Stimulated activated CD8-positive, alpha-beta memory T cell treated with anti-CD3 and anti-CD28 coated beads, Interleukin-4, amount 100 ng/mL, for 4 hours (primary cell): ENCODE measurements at regions not wholly inside any gene's neighbourhood (a gene's known extent, or its start where the extent isn't known, plus 50 kb on each side); places are given as distances from the start of the nearest gene placed in this dataset.

Experiments used
- DNase-seq, 2 donors: peaks; one replicate each; pipeline ENCODE4 v3.0.0-alpha.2; 2020; ENCODE audit warnings: low read depth in 2 of 2, low spot score in 1 of 2

GRCh38 chr9:7957803-7958202 lies 158.2 kb upstream of the DMAC1 start:
- DNase-seq = no peak

- DNase-seq = no peak
Measured at GRCh38 chr9:7947577-7947976, 148.0 kb upstream of the DMAC1 start.

GRCh38 chr9:7946458-7946857 lies 146.9 kb upstream of the DMAC1 start:
- DNase-seq = no peak

GRCh38 chr9:7944572-7944971 lies 145.0 kb upstream of the DMAC1 start:
- DNase-seq = no peak

- DNase-seq = no peak
Measured at GRCh38 chr9:7937761-7938491, 138.3 kb upstream of the DMAC1 start.

- no peak for DNase-seq
Measured at GRCh38 chr9:7936996-7937395, 137.4 kb upstream of the DMAC1 start.

- DNase-seq = no peak
Measured at GRCh38 chr9:7936163-7936562, 136.6 kb upstream of the DMAC1 start.

- DNase-seq = no peak
Measured at GRCh38 chr9:7935681-7936080, 136.1 kb upstream of the DMAC1 start.

GRCh38 chr9:7932767-7933166 lies 133.2 kb upstream of the DMAC1 start:
- no peak for DNase-seq

- no peak for DNase-seq
Measured at GRCh38 chr9:7930613-7931012, 131.0 kb upstream of the DMAC1 start.

GRCh38 chr9:7921545-7922197 lies 122.1 kb upstream of the DMAC1 start:
- no peak for DNase-seq

- DNase-seq = no peak
Measured at GRCh38 chr9:7912037-7912535, 112.5 kb upstream of the DMAC1 start.

GRCh38 chr9:7910426-7911020 lies 110.9 kb upstream of the DMAC1 start:
- no peak for DNase-seq

GRCh38 chr9:7909537-7909936 lies 110.0 kb upstream of the DMAC1 start:
- no peak for DNase-seq

- no peak for DNase-seq
Measured at GRCh38 chr9:7907551-7908337, 108.2 kb upstream of the DMAC1 start.

GRCh38 chr9:7906783-7907550 lies 107.4 kb upstream of the DMAC1 start:
- no peak for DNase-seq

- no peak for DNase-seq
Measured at GRCh38 chr9:7901621-7902020, 102.0 kb upstream of the DMAC1 start.

- DNase-seq = no peak
Measured at GRCh38 chr9:7900541-7900940, 101.0 kb upstream of the DMAC1 start.

- DNase-seq = no peak
Measured at GRCh38 chr9:7899753-7900152, 100.2 kb upstream of the DMAC1 start.

GRCh38 chr9:7894231-7894630 lies 94.7 kb upstream of the DMAC1 start:
- DNase-seq = no peak

GRCh38 chr9:7892975-7893374 lies 93.4 kb upstream of the DMAC1 start:
- no peak for DNase-seq
